Lower leg skin (tissue), 4 donors: ENCODE measurements at regions not wholly inside any gene's neighbourhood (a gene's known extent, or its start where the extent isn't known, plus 50 kb on each side); places are given as distances from the start of the nearest gene placed in this dataset.
A peak's percentile ranks its signal among the peaks of the same experiment; 100 is the strongest.

Experiments used
- DNase-seq, 2 donors: peaks; one replicate each; pipeline ENCODE4 v3.0.0-alpha.2; 2019; ENCODE audit warnings: low spot score in 2 of 2
- H3K4me3 ChIP-seq: fragments of 200-600 bp; sonication (generic); 2 replicates; pipeline ENCODE4 v1.5.1; 2017; ENCODE audit warnings: mild to moderate bottlenecking, low read depth; ENCODE audit not compliant: poor library complexity, severe bottlenecking
- CTCF ChIP-seq, 3 donors: fragments of 450-650 bp; IDR thresholded peaks; one replicate each; pipeline ENCODE4 v1.5.1; 2016; ENCODE audit warnings: antibody characterized with exemption in 3 of 3, mild to moderate bottlenecking in 3 of 3, moderate library complexity in 2 of 3
- POLR2A ChIP-seq, 2 donors: fragments of 450-650 bp; IDR thresholded peaks; one replicate each; pipeline ENCODE4 v1.6.1; 2016 to 2017; ENCODE audit warnings: antibody characterized with exemption in 2 of 2, mild to moderate bottlenecking in 1 of 2, moderate library complexity in 1 of 2
- WGBS, 2 donors: methylation state at CpG; one replicate each; pipeline ENCODE4 v1.1.5; 2018; 5-methylcytosine and 5-hydroxymethylcytosine counted together
- intact Hi-C: fragments of 100-400 bp; cut with DNase I; formaldehyde crosslinking; loops from one replicate; pipeline ENCODE4 v1.15.0; 2023; ENCODE audit warnings: low total_unique reads

GRCh38 chr20:1774479-1774878 lies 116.9 kb upstream of the SIRPG start:
- DNase-seq = no peak
- TF ChIP-seq POLR2A (IDR thresholded peaks at IDR 0.05) (no peak), CTCF (IDR thresholded peaks at IDR 0.05) (no peak)
- intact Hi-C loops = no loop called here
- 94 to 99% methylated on average over 6 of the region's 6 CpGs for WGBS, 2 donors
- H3K4me3 ChIP-seq = no peak overlapping the region

GRCh38 chr20:1773816-1774215 lies 116.2 kb upstream of the SIRPG start:
- WGBS, 2 donors = 81 to 88% methylated on average over 2 of the region's 2 CpGs
- TF ChIP-seq POLR2A (IDR thresholded peaks at IDR 0.05) (no peak), CTCF (IDR thresholded peaks at IDR 0.05) (no peak)
- intact Hi-C loops = no loop called here
- DNase-seq = no peak
- no peak overlapping the region for H3K4me3 ChIP-seq

- 90 to 95% methylated on average over 3 of the region's 3 CpGs for WGBS, 2 donors
- DNase-seq = no peak
- H3K4me3 ChIP-seq = no peak overlapping the region
- TF ChIP-seq CTCF (IDR thresholded peaks at IDR 0.05) = no peak
- no peak for TF ChIP-seq POLR2A (IDR thresholded peaks at IDR 0.05)
- intact Hi-C loops = loop anchor here (10.0 kb wide), 1 partner anchor 405 kb away; no protein-coding TSS in a partner anchor
Observed at GRCh38 chr20:1769491-1769890, 111.9 kb upstream of the SIRPG start.

- no peak overlapping the region for H3K4me3 ChIP-seq
- TF ChIP-seq POLR2A (IDR thresholded peaks at IDR 0.05) (no peak), CTCF (IDR thresholded peaks at IDR 0.05) (no peak)
- WGBS, 2 donors = 88 to 90% methylated on average over 1 of the region's 1 CpG
- intact Hi-C loops = loop anchor here (10.0 kb wide), 1 partner anchor 408 kb away; no protein-coding TSS in a partner anchor
- no peak for DNase-seq
Observed at GRCh38 chr20:1766731-1767130, 109.2 kb upstream of the SIRPG start.

GRCh38 chr20:1764136-1765033 lies 106.8 kb upstream of the SIRPG start:
- 27 to 29% methylated on average over 15 of the region's 15 CpGs for WGBS, 2 donors
- intact Hi-C loops = loop anchor here (10.0 kb wide), 1 partner anchor 410 kb away; no protein-coding TSS in a partner anchor
- TF ChIP-seq POLR2A (IDR thresholded peaks at IDR 0.05) (no peak), CTCF (IDR thresholded peaks at IDR 0.05) (no peak)

More at GRCh38 chr20:1764136-1765033, 106.8 kb upstream of the SIRPG start:
- no peak overlapping the region for H3K4me3 ChIP-seq
- DNase-seq = peak; percentile 52 to 93
